HepG2 (cell line): ENCODE measurements at regions not wholly inside any gene's neighbourhood (a gene's known extent, or its start where the extent isn't known, plus 50 kb on each side); places are given as distances from the start of the nearest gene placed in this dataset.

Experiments used
- ATAC-seq: fragments of 200-7000 bp; cut with Tn5 transposase; 3 replicates; pipeline ENCODE4 v1.9.1; 2020; ENCODE audit warnings: mild to moderate bottlenecking, moderate library complexity
- BruUV-seq: library from RNA; stranded (reverse); fragments of 400-500 nt; replicated peaks from 2 replicates; lab custom pipeline; 2021; lab: Mats Ljungman, UMichigan
- CTCF ChIA-PET: fragments of 300-600 bp; formaldehyde crosslinking; extraction: SDS; loops from one replicate; lab custom pipeline; 2021; ENCODE audit warnings: low total read pairs, inconsistent platforms, low intra/inter-chr PET ratio; lab: Yijun Ruan, JAX
- POLR2A ChIA-PET: fragments of 350-600 bp; sonication (Branson Sonifier 250); formaldehyde crosslinking; loops from one replicate; lab custom pipeline; 2020; ENCODE audit warnings: antibody characterized with exemption, inconsistent platforms; lab: Yijun Ruan, JAX
- DNase-seq: peaks from one replicate; pipeline ENCODE4 v3.0.0-alpha.2; 2015; ENCODE audit warnings: low spot score
- FAIRE-seq: peaks from 3 replicates; lab custom pipeline; 2011; peaks lifted over from hg19 to GRCh38; lab: Jason Lieb, UNC
- H2AFZ ChIP-seq: one replicate; pipeline ENCODE4 v1.6.1; 2011; ENCODE audit warnings: low read length, inconsistent platforms
- H3K27ac ChIP-seq: fragments of 300-600 bp; 3 replicates; pipeline ENCODE4 v1.8.0; 2011; ENCODE audit warnings: mixed run types, mild to moderate bottlenecking, mixed read lengths, low read length, inconsistent platforms; ENCODE audit not compliant: insufficient read depth; ENCODE audit errors: extremely low read length
- H3K27me3 ChIP-seq, 2 experiments: fragments of 200-600 bp in 1 of 2; 2 replicates in 1 of 2; 3 replicates in 1 of 2; pipeline versions ENCODE4 v1.6.0 to v1.8.0; 2011; ENCODE audit warnings: low read length in 2 of 2, mild to moderate bottlenecking in 2 of 2, moderate library complexity in 2 of 2, inconsistent platforms in 1 of 2; ENCODE audit not compliant: insufficient read depth in 2 of 2, control insufficient read depth in 1 of 2
- H3K36me3 ChIP-seq, 2 experiments: fragments of 200-600 bp in 1 of 2; replicated peaks in 1 of 2; 2 replicates in 1 of 2; 3 replicates in 1 of 2; pipeline versions ENCODE4 v1.5.1 to v1.8.0; 2011; ENCODE audit warnings: low read length in 2 of 2, inconsistent platforms in 1 of 2; ENCODE audit not compliant: insufficient read depth in 2 of 2, control insufficient read depth in 1 of 2
- H3K4me1 ChIP-seq: 2 replicates; pipeline ENCODE4 v1.5.1; 2012; ENCODE audit warnings: low read length, inconsistent platforms; ENCODE audit not compliant: insufficient read depth
- H3K4me2 ChIP-seq: 2 replicates; pipeline ENCODE4 v1.6.0; 2011; ENCODE audit warnings: low read depth, low read length, inconsistent platforms
- H3K4me3 ChIP-seq, 3 experiments: fragments of 200-600 bp in 1 of 3; sonication (generic), shearing (Covaris generic) in 1 of 3; replicated peaks in 1 of 3; 2 replicates each; pipeline ENCODE4 v1.5.1; 2011 to 2016; ENCODE audit warnings: low read length in 3 of 3, inconsistent platforms in 2 of 3, low read depth in 2 of 3, mild to moderate bottlenecking in 2 of 3, control low read depth in 1 of 3, mixed read lengths in 1 of 3; ENCODE audit not compliant: insufficient read depth in 1 of 3
- H3K79me2 ChIP-seq: one replicate; pipeline ENCODE4 v1.6.1; 2011; ENCODE audit warnings: low read length, inconsistent platforms; ENCODE audit not compliant: insufficient read depth
- H3K9ac ChIP-seq: 2 replicates; pipeline ENCODE4 v1.6.0; 2011; ENCODE audit warnings: mild to moderate bottlenecking, low read depth, low read length, inconsistent platforms; ENCODE audit not compliant: insufficient read depth
- H3K9me3 ChIP-seq: 2 replicates; pipeline ENCODE4 v1.5.1; 2012; ENCODE audit warnings: mild to moderate bottlenecking, low read length
- H4K20me1 ChIP-seq: 2 replicates; pipeline ENCODE4 v1.6.0; 2011; ENCODE audit warnings: inconsistent platforms, mild to moderate bottlenecking, low read length, moderate library complexity; ENCODE audit not compliant: insufficient read depth
- IRF9 ChIP-seq: sonication (generic); formaldehyde crosslinking; IDR thresholded peaks from 2 replicates; pipeline ENCODE4 v1.8.0; 2022; ENCODE audit warnings: missing genetic modification reagents, mild to moderate bottlenecking, borderline replicate concordance
- KLF6 ChIP-seq: IDR thresholded peaks from 2 replicates; pipeline ENCODE4 v1.8.0; 2016; ENCODE audit warnings: missing biosample characterization, missing genetic modification reagents
- MATR3 ChIP-seq: sonication (generic); formaldehyde crosslinking; IDR thresholded peaks from 2 replicates; pipeline ENCODE4 v1.4.0; 2020; ENCODE audit warnings: missing genetic modification reagents
- SATB2 ChIP-seq: sonication (generic); formaldehyde crosslinking; IDR thresholded peaks from 2 replicates; pipeline ENCODE4 v1.5.0; 2020; ENCODE audit warnings: missing genetic modification reagents
- ZNF317 ChIP-seq: sonication (generic); formaldehyde crosslinking; IDR thresholded peaks from 2 replicates; pipeline ENCODE4 v1.5.0; 2020; ENCODE audit warnings: mild to moderate bottlenecking, missing genetic modification reagents
- ZNF512 ChIP-seq: sonication (generic); formaldehyde crosslinking; IDR thresholded peaks from 2 replicates; pipeline ENCODE4 v1.4.0; 2020; ENCODE audit warnings: mild to moderate bottlenecking, missing genetic modification reagents
- ZNF589 ChIP-seq: sonication (generic); formaldehyde crosslinking; conservative IDR thresholded peaks from 2 replicates; pipeline ENCODE4 v1.8.0; 2022; ENCODE audit warnings: mild to moderate bottlenecking, moderate library complexity, missing genetic modification reagents
- ZNF605 ChIP-seq: sonication (generic); formaldehyde crosslinking; IDR thresholded peaks from 2 replicates; pipeline ENCODE4 v1.8.0; 2022; ENCODE audit warnings: mild to moderate bottlenecking, missing genetic modification reagents
- ZNF644 ChIP-seq: IDR thresholded peaks from 2 replicates; pipeline ENCODE4 v1.6.1; 2016; ENCODE audit warnings: low read depth
- ZNF770 ChIP-seq: sonication (generic); formaldehyde crosslinking; IDR thresholded peaks from 2 replicates; pipeline ENCODE4 v1.5.0; 2020; ENCODE audit warnings: mild to moderate bottlenecking, missing genetic modification reagents
- ZNF788 ChIP-seq: sonication (generic); formaldehyde crosslinking; IDR thresholded peaks from 2 replicates; pipeline ENCODE4 v1.5.0; 2020; ENCODE audit warnings: mild to moderate bottlenecking, missing genetic modification reagents, borderline replicate concordance
- WGBS: methylation state at CpG from one replicate; pipeline ENCODE4 v1.1.6; 2017; ENCODE audit warnings: low lambda C conversion rate; 5-methylcytosine and 5-hydroxymethylcytosine counted together
- in situ Hi-C: cut with HindIII; loops from 2 replicates; pipeline ENCODE4 v1.10.0; 2017; ENCODE audit warnings: low pct_unique_long_range_greater_than_20kb; ENCODE audit not compliant: extremely low pct_ligation_motif_present
- intact Hi-C: fragments of 100-400 bp; cut with micrococcal nuclease; formaldehyde crosslinking; loops from one replicate; pipeline ENCODE4 v1.10.0; 2022; ENCODE audit not compliant: unreplicated experiment

GRCh38 chr2:200034816-200035215, 79.4 kb downstream of the MAIP1 start (continued):
- no peak for TF ChIP-seq IRF9 (CRISPR knock-in tag)
- TF ChIP-seq, all 625 proteins: peak for 1

GRCh38 chr2:200039724-200040650, 84.6 kb downstream of the MAIP1 start:
- H3K79me2 ChIP-seq = no peaks in the 10 kb centered on the region
- whole genome bisulfite sequencing = 33% methylated on average over 7 of the region's 7 CpGs
- ATAC-seq = no peak
- BruUV-seq = no TSS peak
- H3K9me3 ChIP-seq = peaks cover 10% of the 10 kb centered on the region; the same call in 1 of the 2 replicates
- H3K4me1 ChIP-seq = no peaks in the 10 kb centered on the region
- H3K36me3 ChIP-seq = no peaks in the 10 kb centered on the region
- DNase-seq = no peak
- FAIRE-seq = no peak
- H4K20me1 ChIP-seq = no peaks in the 10 kb centered on the region
- H3K27me3 ChIP-seq = no peaks in the 10 kb centered on the region; a peak in 1 of 5 replicates
- TF ChIP-seq ZNF512 (CRISPR knock-in tag) (no peak), ZNF589 (no peak), KLF6 (CRISPR knock-in tag) (no peak), ZNF644 (CRISPR knock-in tag) (no peak), SATB2 (no peak), ZNF788 (no peak), ZNF605 (CRISPR knock-in tag) (no peak), ZNF317 (CRISPR knock-in tag) (no peak), ZNF770 (CRISPR knock-in tag) (no peak), MATR3 (CRISPR knock-in tag) (no peak)
- H3K9ac ChIP-seq = no peak overlapping the region
- no peak overlapping the region for H3K4me2 ChIP-seq
- in situ Hi-C loops = no loop called here
- H2AFZ ChIP-seq = no peak overlapping the region
- CTCF ChIA-PET = no interaction called here
- intact Hi-C loops = no loop called here
- no peak overlapping the region for H3K4me3 ChIP-seq
- POLR2A ChIA-PET = no interaction called here
- H3K27ac ChIP-seq = no peak overlapping the region
